H4 (cell line): ENCODE measurements at regions not wholly inside any gene's neighbourhood (a gene's known extent, or its start where the extent isn't known, plus 50 kb on each side); places are given as distances from the start of the nearest gene placed in this dataset.

Source experiments
- DNase-seq: peaks from one replicate; pipeline ENCODE4 v3.0.0-alpha.2; 2015; ENCODE audit warnings: low spot score

DNA sequence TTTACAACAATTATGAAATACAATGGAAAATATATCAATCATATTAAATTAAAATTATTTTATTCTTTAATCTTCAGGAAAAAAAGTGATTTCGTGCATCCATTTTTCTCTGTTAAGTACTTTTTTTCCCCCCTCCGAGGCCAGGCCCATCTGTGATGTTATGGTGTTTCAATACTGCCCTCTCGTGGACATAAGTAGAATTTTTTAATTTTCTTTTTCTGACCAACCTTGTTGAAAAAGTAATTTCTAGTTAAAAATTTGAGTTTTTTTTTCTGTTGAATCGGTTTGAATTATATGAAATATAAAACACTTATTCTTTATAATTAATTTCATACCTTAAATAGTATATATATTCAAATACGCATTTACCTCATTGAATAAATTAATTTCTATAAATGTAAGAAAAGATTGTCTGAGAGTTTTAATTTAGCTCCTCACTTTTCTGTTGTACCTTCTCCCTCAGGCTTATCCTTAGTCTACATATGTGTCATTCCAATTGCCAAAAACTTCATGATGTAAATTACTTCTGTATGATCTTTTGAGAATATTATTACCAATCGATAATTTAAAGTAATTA is 175.8 kb upstream of the TECRL start:
- DNase-seq: peak; percentile 58

DNA sequence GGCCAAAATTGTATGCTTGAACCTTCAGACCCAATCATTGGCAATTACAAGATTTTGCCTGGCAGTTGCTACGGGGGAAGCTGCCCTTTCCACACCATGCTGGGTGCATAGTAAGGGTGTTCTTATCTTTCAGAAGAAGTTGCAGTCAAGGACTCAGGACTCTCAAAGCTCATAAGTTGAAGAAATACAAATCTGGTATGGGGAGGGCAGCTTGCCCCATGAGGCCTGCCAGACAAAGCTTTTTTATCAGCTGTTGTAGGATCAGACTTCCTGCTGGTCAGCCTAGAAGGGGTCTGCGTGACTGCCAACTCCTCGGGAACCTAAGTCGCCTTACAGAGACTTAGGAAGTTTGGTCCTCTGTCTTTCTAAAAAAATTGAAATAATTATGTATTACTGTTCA is 174.9 kb upstream of the TECRL start:
- no peak for DNase-seq

DNA sequence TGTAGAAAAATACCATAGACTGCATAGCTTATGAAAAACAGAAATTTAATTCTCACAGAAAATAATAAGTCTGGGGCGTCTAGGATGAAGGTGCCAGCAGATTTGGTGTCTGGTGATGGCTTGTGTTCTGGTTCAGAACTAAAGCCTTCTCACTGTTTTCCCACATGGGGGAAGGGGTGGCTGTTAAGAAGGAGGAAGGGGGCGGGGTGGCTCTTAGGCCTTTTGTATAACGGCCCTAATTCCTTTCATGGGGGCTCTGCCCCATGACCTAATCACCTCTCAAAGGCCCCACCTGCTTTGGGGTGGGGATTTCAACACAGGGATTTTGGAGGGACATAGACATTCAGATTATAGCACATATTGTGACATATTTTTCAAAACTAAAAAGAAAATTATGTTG is 173.2 kb upstream of the TECRL start:
- DNase-seq: no peak

DNA sequence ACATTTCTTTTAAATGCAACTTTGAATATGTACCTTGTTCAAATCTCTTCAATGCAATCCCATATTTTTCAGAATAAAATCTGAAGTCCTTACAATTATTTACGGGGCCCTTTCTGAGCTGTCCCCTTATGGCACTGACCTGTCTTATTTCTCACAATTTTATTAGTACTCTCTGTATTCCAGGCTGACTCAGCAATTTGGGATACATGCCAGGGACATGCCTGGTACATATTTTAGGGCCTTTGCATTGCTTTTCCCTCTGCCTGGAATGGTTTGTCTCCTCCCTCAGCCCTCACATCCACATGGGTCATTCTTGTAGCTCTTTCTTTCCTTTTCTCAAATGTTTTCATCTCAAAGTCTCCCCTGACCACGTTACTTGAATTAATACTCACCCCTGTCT is 172.2 kb upstream of the TECRL start:
- peak; percentile 28 for DNase-seq

DNA sequence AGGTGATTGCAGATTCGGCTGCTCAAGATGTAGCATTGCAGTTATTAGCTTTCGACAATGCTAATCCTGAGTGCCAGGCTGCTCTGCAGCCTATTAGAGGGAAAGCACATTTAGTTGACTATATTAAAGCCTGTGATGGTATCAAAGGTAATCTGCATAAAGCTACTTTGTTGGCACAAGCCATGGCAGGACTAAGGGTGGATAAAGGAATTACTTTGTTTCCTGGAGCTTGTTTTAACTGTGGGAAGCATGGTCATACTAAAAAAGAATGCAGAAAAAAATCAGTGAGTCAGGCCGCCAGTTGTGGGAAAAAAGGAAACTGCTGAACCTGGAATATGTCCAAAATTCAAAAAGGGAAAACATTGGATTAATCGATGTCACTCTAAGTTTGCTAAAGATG is 154.9 kb upstream of the TECRL start:
- DNase-seq: no peak

DNA sequence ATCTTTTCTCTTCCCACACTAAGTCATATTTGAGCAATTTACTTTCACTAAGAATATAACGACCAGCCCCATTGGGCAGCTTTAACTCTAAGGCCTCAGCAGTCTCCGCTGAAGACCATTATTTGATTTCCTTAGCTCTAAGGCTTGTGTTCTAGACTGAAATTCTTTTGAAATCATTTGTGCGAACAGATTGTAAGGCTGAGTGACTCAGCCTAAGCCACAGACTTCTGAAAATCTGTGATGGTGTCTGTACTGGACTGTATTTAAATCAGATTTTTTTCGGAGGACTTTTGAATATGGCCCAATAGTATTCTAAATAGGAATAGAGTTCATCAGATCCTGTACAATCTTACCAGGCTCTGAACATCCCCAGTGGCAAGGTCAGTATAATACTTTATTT is 150.3 kb upstream of the TECRL start:
- DNase-seq: no peak

DNA sequence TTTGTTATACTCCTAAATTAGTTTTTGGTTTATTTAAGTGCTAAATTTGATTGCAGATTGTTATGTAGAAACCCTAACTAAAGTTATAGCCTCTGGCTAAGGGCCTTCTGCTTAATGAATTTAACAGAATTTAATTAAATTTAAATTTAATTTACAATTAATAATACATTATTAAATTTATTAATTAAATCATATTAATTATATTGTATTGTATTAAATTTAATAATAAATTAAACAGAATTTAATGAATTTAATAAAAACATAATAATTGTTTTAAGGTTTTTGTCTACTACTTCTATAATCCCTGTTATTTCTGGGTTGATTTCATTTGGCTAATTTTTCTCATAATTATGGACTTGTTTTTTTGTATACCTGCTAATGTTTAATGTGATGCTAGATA is 141.9 kb upstream of the TECRL start:
- DNase-seq: no peak

DNA sequence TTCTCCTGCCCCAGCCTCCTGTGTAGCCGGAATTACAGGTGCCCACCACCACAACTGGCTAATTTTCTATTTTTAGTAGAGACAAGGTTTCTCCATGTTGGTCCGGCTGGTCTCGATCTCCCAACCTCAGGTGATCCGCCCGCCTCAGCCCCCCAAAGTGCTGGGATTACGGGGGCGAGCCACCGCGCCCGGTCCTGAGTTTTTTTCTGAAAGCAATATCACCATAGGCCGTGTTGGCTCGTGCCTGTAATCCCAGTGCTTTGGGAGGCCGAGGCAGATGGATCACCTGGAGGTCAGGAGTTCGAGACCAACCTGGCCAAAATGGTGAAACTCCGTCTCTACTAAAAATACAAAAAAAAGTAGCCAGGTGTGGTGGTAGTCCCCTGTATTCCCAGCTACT is 136.3 kb upstream of the TECRL start:
- DNase-seq: no peak

DNA sequence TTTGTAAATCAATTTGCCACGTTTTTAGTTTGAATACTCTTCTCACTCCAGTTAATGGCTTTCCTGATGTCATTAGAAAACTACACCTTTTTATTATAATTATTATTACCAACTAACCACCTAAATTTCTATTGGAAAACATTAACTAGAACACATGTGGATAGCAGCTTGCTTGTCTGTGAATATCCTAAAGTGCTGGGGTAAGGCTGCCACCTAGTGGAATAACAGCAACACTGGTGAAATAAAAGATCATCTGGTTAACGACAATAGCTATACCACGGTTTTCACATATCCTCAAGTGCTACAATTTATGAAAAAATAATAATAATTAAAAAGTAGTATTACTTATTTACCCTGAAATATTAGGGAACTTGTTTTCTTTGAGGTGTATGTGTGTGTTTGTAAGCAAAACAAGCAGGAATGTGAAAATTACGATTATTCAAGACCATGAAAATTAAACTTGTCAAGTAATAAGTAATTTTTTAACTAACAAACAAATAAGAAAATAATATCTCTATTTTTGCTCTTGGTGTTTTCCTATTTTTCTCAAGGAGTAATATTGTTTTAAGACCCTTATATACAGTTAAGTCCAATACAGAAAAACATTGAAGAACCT is 130.1 kb upstream of the TECRL start:
- peak; percentile 64 for DNase-seq

DNA sequence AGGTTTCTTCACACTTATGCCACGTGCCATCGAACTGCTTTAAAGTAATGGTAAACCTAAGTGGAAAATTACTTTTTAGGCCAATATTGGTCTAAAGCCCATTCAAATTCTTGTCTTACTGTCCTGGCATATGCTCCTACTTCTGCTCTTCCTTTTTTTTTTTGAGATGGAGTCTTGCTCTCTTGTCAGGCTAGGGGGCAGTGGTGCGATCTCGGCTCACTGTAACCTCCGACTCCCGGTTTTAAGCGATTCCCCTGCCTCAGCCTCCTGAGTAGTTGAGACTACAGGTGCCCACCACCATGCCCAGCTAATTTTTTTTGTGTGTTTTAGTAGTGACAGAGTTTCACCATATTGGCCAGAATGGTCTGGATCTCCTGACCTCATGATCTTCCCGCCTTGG is 129.0 kb upstream of the TECRL start:
- DNase-seq: no peak

DNA sequence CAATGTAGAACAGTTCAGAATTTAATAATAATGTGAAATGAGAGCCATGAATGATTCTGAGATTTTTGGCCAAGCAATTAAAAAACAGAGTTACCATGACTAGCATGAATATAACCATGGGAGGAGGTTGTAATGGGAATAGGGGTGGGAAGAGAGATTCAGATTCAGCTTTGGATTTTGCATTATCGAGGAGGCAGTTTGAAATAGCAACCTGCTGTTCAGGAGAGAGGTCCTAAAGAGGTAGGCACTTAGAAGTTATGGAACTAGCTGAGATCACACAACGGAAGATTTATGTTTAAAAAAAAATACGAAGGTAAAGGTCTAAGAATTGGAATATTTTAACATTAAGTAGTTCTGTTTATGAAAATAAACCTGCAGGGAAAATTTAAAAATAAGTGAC is 124.4 kb upstream of the TECRL start:
- no peak for DNase-seq

DNA sequence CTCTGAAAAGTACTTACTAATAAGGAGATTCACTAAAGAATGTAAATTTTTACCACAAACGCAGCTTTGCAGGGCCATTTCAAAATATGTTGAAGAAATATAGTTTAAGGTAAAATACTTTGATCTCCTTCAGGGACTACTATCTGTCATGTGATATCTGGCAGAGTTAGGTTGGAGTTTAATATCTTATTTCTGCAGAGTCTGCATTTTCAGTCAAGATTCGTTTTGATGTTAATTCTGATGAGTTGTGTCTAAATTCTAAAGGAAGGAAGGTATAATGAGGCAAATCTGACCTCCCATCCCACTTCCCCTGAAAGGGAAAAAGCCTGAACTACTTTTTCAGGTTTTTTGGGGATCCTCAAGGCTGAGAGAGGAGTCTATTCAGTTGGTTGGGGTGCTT is 123.9 kb upstream of the TECRL start:
- no peak for DNase-seq

DNA sequence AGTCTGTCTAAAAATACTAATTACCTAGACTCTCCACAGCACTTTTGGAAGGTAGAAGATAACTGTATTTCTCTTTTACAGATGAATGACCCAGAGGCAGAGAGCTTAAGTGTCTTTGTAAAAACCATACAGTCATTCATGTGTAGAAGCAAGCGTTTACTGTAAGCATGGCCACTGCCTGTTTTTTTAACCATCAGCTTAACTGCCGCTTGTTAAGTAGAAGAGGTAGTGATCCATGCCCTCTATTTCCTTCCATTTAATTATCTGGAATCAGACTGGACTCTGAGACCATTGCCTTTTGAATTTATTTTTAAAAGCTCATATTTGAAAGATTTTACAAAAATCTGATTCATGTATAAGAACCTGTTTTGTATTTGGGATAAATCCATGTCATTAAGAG is 111.2 kb upstream of the TECRL start:
- DNase-seq: no peak

DNA sequence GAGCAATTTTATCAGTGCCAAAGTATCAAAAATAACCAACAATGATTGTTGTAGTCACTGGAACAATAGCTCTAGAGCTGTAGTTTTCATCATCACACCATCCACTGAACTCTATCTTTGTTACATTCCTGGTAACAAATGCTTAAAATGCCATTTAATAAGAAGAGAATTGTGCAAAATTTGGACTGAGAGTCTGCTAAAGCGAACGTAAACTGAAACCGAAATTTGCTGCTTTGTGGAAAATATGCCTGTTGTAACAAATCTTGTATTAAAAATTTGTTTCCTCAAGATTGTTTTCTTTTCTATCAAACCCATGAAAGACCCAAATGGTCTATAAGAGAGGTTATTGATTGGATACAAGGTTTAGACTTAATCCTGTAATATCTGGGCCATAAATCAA is 109.3 kb upstream of the TECRL start:
- no peak for DNase-seq

DNA sequence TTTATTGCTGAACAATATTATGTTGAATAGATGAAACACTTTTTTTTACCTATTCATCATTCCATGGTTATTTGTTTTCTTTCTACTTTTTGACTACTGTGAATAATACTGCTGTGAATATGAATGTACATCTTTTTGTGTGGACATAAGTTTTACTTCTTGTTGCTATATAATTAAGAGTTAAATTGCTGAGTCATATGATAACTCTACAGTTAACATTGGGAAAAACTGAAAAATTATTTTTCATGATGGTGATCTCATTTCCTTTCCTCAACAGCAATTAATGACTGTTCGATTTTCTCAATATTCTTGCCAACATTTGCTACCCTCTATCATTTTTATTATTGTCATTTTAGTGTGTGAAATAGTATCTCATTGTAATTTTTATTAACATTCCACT is 106.9 kb upstream of the TECRL start:
- DNase-seq: no peak

DNA sequence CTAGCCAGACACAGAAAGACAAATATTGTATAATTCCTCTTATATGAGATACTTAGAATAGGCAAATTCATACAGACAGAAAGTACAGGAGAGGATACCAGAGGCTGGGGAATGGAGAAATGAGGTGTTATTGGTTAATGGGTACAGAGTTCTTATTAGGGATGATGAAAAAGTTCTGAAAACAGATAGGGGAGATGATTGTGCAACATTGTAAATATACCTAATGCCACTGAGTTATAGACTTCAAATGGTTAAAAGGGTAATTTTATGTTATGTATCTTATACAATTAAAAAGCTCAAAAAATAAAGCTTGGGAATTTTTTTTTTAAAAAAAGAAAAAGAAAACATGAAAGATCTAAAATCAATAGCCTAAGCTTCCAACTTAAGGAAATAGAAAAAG is 98.8 kb upstream of the TECRL start:
- no peak for DNase-seq

DNA sequence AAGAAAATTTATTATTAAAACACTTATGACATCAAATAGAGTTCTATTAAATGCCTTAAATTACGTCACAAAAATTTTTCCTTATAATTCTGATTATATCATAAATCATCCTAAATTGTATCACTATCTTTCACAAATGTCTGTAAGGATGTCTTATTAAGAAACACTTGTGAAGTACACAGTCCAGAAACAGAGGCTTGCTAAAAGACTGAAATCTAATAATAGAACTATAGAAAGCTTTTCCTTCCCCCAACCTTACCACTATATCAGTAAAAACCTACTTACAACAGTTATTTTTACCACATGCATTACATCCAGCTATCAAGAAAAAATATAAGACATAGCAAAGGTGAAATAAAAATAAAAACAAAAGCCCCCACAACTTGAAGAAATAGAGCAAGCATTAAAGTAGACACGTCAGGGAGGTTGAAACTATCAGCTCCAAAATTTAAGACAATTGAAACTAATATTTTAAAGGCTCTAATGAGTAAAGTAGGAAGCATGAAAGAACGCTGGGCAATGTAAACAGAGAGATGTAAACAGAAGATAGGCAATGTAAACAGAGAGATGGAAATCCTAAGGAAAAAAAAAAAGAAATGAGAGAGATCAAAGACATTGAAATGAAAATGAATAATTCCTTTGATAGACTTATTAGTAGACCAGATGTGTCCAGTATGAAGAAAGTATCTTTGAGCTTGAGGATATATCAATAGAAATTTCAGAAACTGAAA is 94.9 kb upstream of the TECRL start:
- DNase-seq: no peak

DNA sequence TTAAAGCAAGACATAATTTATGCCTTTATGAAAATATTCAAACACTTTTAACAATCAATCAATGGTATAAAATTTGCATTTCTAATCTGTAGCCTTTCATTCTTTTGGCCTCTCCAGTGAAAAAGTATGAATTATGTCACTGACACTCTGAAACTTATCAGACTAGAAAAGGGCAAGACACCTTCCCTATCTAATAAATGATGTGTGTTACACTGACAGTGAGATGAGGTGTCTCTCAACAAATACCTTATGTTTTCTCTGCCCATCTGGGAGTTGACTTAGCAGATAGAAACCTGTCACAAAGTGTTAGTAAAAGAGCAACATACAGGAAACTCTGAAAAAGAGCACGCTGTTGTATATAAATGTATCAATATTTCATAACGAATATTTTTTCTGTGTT is 94.2 kb upstream of the TECRL start:
- no peak for DNase-seq

DNA sequence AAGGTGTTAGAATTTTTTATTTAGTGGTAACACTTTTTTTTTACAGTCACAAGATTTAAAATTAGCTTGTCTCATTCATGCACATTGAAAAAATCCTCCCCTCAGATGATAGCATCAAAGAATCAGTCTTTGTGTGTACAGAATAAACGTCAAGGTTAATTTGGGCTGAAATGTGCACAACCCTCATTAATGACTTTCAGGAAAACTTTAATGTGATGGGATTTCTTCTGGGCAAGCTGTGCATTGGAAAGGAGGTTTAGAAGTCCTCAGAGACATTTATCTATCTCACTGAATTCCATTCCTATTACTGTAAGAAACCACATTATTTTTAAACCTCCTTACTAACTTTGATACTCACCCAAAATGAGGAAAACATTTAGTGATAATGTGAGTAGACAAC is 88.2 kb upstream of the TECRL start:
- DNase-seq: peak; percentile 5

DNA sequence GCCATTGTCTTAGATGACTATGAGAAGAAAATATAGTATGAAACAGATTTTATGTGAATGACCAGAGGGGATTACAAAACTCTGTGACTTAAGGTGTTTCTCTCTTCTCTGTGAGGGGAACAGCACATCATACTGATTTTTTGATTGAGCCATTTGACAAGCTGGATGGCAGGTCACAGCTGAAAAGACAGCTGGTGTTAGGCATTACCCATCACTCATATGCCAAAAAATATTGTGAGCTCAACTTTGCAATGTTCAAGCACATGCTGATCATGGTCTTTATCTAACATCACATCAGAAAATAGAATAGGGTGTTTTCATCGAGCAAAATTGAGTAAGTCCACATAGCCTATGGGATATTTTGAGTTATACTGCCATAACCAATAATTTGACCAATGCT is 86.7 kb upstream of the TECRL start:
- no peak for DNase-seq

DNA sequence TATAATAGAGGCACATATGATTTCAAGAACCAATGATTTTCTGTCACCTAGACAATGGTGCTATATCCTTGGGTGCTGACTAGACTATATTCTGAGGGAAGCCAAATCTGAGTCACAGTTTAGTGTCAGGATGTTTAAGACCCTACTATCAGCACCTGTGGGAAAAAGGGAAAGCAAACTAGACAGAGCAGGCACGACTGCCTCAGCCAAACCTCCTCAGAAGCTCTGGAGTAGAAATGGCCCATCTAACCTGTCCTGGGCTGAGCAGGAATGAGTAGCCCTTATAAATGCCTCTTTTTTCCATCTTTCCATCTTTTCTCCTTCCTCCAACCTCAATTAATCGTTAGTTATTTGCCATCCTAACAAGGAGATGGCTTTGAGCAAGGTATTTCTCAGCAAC is 80.4 kb upstream of the TECRL start:
- no peak for DNase-seq

DNA sequence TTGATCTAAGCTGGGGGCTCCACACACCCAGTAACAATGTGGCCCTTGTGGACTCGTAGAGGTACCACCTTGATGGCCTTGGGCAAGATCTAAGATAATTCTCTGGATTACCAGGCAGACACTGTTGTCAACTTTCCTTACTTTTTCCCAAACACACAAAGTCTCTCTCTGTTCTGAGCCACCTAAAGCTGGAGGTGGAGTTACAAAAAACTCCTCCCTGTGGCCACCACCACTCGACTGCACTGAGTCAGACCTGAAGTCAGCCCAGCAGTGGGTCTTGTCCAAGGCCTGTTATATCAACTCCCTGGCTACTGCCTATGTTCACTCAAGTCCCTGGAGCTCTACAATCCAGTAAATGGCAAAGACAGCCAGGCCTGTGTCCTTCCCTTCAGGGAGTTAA is 70.1 kb upstream of the TECRL start:
- no peak for DNase-seq

DNA sequence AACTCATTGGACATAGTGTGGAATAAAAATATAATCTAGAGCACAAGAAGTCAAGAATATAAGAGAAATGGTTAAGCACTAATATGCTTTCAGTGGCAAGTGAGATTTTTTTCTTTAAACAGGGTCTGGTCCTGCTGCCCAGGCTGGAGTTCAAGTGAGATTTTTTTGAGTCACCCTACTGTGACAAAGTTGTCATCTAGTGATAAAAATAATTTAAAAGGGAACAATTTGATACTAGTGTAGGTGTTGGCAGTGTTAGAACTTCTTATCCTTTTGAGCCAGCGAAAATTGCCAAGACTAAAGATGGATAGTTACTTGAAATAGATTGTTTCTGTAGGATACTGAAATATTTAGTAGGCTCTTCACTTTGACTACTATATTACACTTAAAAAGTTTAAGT is 67.9 kb upstream of the TECRL start:
- DNase-seq: no peak

DNA sequence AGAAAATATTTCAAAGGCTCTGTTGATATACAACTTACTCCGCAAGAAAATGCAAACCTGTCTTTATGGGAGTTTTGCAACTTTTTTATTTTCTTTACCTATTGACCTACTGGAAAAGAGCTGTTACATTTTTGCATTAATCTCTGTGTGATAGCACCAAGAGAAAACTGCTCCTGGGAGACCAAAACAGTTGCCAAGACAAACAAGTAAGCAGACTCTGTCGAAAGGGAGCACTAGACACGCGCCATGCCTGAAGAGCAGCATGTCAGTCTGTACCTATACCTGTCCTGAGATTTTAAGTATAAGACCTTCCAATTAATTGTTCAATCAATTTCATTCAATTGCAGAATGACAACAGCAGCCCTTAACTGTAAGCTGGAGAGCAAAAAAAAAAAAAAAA is 56.0 kb upstream of the TECRL start:
- no peak for DNase-seq
